GM12892 (cell line): ENCODE measurements at regions not wholly inside any gene's neighbourhood (a gene's known extent, or its start where the extent isn't known, plus 50 kb on each side); places are given as distances from the start of the nearest gene placed in this dataset.

Experiments used
- POLR2A ChIP-seq: IDR thresholded peaks from 2 replicates; pipeline ENCODE4 v1.6.1; 2011; ENCODE audit warnings: low read depth, low read length, control low read depth
- POLR2AphosphoS5 ChIP-seq: IDR thresholded peaks from 2 replicates; pipeline ENCODE4 v1.6.1; 2011; ENCODE audit warnings: low read depth, low read length, control low read depth

DNA sequence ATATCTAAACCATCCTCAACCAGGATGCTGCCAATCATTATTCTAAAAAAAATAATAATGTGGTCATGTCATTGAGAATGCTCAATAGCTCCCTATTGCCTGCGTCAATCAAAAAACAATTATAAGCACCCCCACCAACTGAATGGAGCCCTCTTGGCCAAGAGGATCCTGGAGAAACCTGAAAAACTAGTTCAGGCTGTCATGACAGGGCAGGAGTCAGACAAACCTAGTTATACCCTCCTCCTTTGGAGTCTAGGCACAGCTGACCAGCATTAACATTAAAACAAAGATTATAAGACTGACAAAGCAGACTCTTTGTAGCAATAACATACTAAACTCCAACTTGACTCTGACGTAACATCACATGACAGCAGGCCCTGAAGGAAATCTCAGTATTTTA lies 119.2 kb upstream of the CCL2 start:
- TF ChIP-seq POLR2AphosphoS5, result no peak
- no peak for TF ChIP-seq POLR2A
